PC-9 (cell line): ENCODE measurements at regions not wholly inside any gene's neighbourhood (a gene's known extent, or its start where the extent isn't known, plus 50 kb on each side); places are given as distances from the start of the nearest gene placed in this dataset.

Source experiments
- EZH2 ChIP-seq: fragments of 200-600 bp; sonication (generic); IDR thresholded peaks from 2 replicates; pipeline ENCODE4 v1.8.0; 2017; ENCODE audit warnings: antibody characterized with exemption, low read depth
- TF ChIP-seq, protein P1 (sequence below): fragments of 200-600 bp; sonication (generic); conservative IDR thresholded peaks from 2 replicates; pipeline ENCODE4 v1.6.1; 2017; ENCODE audit warnings: mixed run types, antibody characterized with exemption, mild to moderate bottlenecking, moderate library complexity

DNA sequence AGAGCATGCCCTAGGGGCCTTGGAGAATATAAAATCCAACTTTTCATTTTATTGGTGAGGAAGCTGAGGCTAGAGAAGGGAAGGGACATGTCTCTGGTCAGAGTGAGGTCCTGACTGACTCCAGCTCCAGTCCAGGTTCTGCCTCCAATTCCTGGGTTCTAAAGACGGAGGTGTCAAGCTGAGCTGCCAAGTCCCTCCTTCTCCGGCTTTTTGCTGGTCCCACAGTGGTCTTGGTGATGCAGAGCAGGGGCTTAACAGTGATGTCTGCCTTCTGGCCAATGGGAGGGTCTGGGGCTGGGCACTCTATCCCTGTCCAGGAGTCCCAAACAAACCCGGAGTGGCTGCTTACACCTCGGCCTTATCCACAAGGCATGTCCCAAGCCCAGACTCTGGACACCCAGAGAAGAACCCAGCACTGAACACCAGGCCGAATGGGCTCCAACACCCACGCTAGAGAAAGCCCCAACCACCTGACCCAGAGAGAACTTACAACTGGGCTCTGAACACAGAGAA is 104.8 kb downstream of the EBNA1BP2 start:
- TF ChIP-seq, protein P1, sequence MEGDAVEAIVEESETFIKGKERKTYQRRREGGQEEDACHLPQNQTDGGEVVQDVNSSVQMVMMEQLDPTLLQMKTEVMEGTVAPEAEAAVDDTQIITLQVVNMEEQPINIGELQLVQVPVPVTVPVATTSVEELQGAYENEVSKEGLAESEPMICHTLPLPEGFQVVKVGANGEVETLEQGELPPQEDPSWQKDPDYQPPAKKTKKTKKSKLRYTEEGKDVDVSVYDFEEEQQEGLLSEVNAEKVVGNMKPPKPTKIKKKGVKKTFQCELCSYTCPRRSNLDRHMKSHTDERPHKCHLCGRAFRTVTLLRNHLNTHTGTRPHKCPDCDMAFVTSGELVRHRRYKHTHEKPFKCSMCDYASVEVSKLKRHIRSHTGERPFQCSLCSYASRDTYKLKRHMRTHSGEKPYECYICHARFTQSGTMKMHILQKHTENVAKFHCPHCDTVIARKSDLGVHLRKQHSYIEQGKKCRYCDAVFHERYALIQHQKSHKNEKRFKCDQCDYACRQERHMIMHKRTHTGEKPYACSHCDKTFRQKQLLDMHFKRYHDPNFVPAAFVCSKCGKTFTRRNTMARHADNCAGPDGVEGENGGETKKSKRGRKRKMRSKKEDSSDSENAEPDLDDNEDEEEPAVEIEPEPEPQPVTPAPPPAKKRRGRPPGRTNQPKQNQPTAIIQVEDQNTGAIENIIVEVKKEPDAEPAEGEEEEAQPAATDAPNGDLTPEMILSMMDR: no peak
- no peak for TF ChIP-seq EZH2
